ENCODE measurements at regions not wholly inside any gene's neighbourhood (a gene's known extent, or its start where the extent isn't known, plus 50 kb on each side); places are given as distances from the start of the nearest gene placed in this dataset.

GRCh38 chr6:134698228-134698627, 251.7 kb downstream of the ALDH8A1 start:
- no peak for TF ChIP-seq ISL1 (CRISPR knock-in tag; IDR thresholded peaks at IDR 0.05)
- TF ChIP-seq CREB5 (CRISPR knock-in tag; IDR thresholded peaks at IDR 0.05; ENCODE audit: low read depth): no peak
- TF ChIP-seq CSRNP3 (CRISPR knock-in tag; IDR thresholded peaks at IDR 0.05): no peak
- no peak for TF ChIP-seq SNAI2 (CRISPR knock-in tag; IDR thresholded peaks at IDR 0.05)
- no peak for TF ChIP-seq OSR1 (CRISPR knock-in tag; IDR thresholded peaks at IDR 0.05)
- no peak for TF ChIP-seq PPARA (CRISPR knock-in tag; IDR thresholded peaks at IDR 0.05; ENCODE audit: borderline replicate concordance)
- no peak for TF ChIP-seq ZNF8 (CRISPR knock-in tag; IDR thresholded peaks at IDR 0.05)

Data from SK-N-SH treated with all-trans-retinoic acid at 6 μM for 48 hours (cell line).